Fibroblast of skin of abdomen (primary cell): ENCODE measurements at regions not wholly inside any gene's neighbourhood (a gene's known extent, or its start where the extent isn't known, plus 50 kb on each side); places are given as distances from the start of the nearest gene placed in this dataset.
A peak's percentile ranks its signal among the peaks of the same experiment; 100 is the strongest.
"Not testable (repeated sequence)": the region's sequence is repeated elsewhere in the genome, so short reads cannot be mapped to it uniquely, and the experiment has no call there.

Source experiments
- DNase-seq: peaks from one replicate; pipeline ENCODE4 v3.0.0-alpha.2; 2013

DNA sequence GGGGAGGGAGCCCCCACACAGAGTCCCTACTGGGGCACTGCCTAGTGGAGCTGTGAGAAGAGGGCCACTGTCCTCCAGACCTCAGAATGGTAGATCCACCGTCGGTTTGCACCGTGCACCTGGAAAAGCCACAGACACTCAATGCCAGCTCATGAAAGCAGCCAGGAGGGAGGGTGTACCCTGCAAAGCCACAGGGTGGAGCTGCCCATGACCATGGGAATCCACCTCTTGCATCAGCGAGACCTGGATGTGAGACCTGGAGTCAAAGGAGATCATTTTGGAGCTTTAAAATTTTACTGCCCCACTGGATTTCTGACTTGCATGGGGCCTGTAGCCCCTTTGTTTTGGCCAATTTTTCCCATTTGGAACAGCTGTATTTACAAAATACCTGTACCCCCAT, 188.1 kb upstream of the IRX4 start:
- DNase-seq = not testable (repeated sequence)

GRCh38 chr5:2068531-2068930, 185.8 kb upstream of the IRX4 start:
- DNase-seq = no peak

GRCh38 chr5:2066373-2066772, 183.6 kb upstream of the IRX4 start:
- DNase-seq = no peak

- DNase-seq = not testable (repeated sequence)
These were observed 180.7 kb upstream of the IRX4 start for GRCh38 chr5:2063380-2063779.

GRCh38 chr5:2052687-2053086, 170.0 kb upstream of the IRX4 start:
- no peak for DNase-seq

- no peak for DNase-seq
These were observed 167.2 kb upstream of the IRX4 start for GRCh38 chr5:2049876-2050275.

- DNase-seq = no peak
These were observed 165.9 kb upstream of the IRX4 start for GRCh38 chr5:2048664-2049063.

GRCh38 chr5:2047341-2047927, 164.7 kb upstream of the IRX4 start:
- no peak for DNase-seq

DNA sequence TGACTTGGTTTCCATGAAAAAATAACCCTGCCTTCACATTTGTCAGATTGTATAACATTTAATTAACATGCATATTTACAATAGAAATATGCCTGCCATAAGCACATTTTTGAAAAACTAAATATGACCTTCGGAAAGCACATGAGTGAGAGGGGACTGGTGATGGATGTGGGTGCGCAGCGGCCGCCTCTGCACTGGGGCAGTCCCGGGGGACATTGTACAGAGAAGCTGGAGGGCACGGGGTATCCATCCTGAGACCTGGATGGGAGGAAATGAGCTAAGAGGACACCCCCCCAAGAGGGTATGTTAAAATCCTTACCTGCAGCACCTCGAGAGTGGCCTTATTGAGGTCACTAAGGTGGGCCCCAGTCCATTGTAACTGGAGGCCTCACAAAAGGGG, 161.3 kb upstream of the IRX4 start:
- DNase-seq = no peak

GRCh38 chr5:2039180-2039531, 156.4 kb upstream of the IRX4 start:
- DNase-seq = no peak

- DNase-seq = peak; percentile 18
These were observed 155.8 kb upstream of the IRX4 start for GRCh38 chr5:2038321-2039179.

GRCh38 chr5:2036885-2037284, 154.2 kb upstream of the IRX4 start:
- no peak for DNase-seq

GRCh38 chr5:2032432-2032831, 149.7 kb upstream of the IRX4 start:
- DNase-seq = no peak

GRCh38 chr5:2031581-2031980, 148.9 kb upstream of the IRX4 start:
- DNase-seq = no peak

- no peak for DNase-seq
These were observed 147.4 kb upstream of the IRX4 start for GRCh38 chr5:2030131-2030530.

GRCh38 chr5:2029206-2029605, 146.5 kb upstream of the IRX4 start:
- peak; percentile 22 for DNase-seq

DNA sequence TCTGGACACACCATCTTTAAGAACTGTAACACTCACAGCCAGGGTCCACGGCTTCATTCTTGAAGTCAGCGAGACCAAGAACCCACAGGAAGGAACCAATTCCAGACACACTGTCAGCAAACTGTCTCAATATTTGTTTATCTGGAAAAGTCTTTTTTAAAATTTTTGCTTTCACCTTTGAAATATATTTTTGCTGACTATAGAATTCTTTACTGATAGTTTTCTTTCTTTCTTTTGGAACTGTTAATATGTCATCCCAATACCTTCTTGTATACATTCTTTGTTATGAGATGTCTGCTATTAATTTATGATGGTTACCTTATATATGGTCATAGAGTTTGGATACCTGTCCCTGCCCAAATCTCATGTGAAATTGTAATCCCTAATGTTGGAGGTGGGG, 145.1 kb upstream of the IRX4 start:
- no peak for DNase-seq

DNA sequence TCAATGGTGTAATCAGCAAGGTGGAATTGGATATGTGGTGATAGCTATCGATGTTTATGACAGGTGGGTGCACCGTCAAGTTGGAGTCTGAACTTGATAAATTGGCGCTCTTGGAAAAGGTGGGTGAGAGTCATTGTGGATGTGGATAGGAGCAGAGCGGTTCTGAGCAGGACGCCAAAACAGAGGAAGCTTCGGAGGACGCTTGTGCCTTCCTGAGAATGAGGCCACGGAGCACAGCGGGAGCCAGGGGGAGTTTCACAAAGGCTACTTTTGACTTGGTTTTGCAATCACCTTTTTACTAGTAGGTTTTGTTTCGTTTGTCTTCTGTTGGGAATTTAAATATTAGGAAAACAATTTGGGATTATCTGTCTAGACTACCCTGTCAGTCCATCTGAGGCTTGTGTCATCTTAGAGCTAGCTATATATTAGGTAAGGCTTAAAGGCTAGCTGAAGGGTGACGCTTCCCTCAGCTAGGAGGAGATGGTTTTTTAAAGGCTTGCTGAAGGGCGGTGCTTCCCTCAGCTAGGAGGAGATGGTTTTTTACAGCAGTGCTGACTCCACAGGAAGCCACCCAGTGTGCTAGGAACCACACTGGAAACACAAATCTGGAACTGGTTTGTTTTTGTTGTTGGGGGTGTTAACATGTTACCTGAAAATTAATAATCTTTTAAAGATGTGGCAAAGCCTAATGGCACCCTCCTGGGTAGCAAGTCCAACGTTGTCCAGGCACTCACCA, 142.4 kb upstream of the IRX4 start:
- no peak for DNase-seq

DNA sequence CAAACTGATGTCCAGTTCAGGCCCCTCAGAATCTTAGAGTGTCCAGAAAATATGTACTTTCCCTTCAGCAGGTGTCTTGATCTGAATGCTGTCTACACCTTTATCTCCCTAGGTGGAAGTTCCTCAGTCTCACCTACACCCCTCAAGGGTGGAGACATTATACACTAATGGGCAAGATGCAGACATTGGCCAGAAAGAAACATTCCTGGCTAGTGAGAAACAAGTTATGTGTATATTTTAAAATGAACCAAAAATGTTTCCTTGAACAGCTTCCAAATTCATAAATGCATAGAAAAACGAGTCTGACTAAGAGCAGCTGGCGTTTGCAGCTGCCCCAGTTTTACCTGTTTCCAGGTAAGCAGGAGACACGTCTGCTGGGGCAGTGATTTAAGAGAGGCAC, 140.5 kb upstream of the IRX4 start:
- no peak for DNase-seq

- no peak for DNase-seq
These were observed 139.7 kb upstream of the IRX4 start for GRCh38 chr5:2022436-2022835.

GRCh38 chr5:2021484-2022176, 138.9 kb upstream of the IRX4 start:
- no peak for DNase-seq

DNA sequence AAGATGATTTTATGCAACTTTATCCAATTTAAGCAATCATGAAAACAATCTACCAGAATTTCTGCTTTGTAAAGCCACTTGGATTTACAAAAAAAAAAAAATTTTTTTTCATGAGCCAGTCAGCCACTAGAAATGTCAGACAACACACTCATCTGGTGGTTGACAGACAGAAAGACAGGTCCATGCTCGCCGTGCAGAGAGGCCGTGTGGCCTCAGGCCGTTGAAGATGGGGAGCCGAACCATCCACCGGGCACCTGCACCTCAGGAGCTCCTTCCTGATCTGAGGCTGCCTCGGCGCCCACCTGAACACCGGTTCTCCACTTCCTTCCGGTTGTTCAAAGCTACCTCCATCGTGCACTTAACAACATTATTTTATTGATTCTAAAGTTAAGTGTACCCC, 138.0 kb upstream of the IRX4 start:
- DNase-seq = no peak

DNA sequence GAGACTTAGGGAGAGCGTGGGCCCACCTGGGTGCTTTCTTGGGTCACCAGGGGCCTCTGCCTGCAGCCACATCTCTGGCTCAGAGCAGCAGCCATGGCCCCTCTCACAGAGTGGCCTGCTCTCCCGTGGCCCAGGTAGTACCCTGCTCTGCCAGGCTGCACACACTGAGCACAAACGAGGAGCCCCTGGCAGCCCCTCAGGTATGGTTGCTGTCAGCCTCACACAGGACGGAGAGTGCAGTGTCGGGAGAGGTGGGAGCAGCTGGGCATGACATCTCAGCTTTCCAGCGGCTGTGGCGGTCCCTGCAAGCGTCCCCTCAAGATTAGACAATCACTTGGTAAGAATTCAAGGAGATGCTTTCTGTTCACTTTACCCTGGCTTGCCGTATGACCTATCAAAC, 137.0 kb upstream of the IRX4 start:
- DNase-seq = no peak
